GM12891 (cell line): ENCODE measurements at regions not wholly inside any gene's neighbourhood (a gene's known extent, or its start where the extent isn't known, plus 50 kb on each side); places are given as distances from the start of the nearest gene placed in this dataset.

Source experiments
- DNase-seq: peaks from one replicate; pipeline ENCODE4 v3.0.0; 2011; ENCODE audit warnings: low spot score; ENCODE audit not compliant: insufficient read length
- FAIRE-seq: peaks from 2 replicates; lab custom pipeline; 2011; peaks lifted over from hg19 to GRCh38; lab: Jason Lieb, UNC
- PAX5 ChIP-seq: IDR thresholded peaks from 2 replicates; pipeline ENCODE4 v1.6.1; 2011; ENCODE audit warnings: low read length, moderate library complexity, mild to moderate bottlenecking; ENCODE audit not compliant: insufficient read depth, severe bottlenecking
- POLR2A ChIP-seq: IDR thresholded peaks from 2 replicates; pipeline ENCODE4 v1.6.1; 2011; ENCODE audit warnings: low read depth, low read length, control low read depth
- POLR2AphosphoS5 ChIP-seq: IDR thresholded peaks from 2 replicates; pipeline ENCODE4 v1.6.1; 2011; ENCODE audit warnings: low read depth, low read length, control low read depth
- POU2F2 ChIP-seq: IDR thresholded peaks from 2 replicates; pipeline ENCODE4 v1.6.1; 2011; ENCODE audit warnings: low read depth, mild to moderate bottlenecking, control low read depth, low read length, moderate library complexity
- SPI1 ChIP-seq: IDR thresholded peaks from 2 replicates; pipeline ENCODE4 v1.6.1; 2011; ENCODE audit warnings: low read depth, low read length, control low read depth
- TAF1 ChIP-seq: IDR thresholded peaks from 2 replicates; pipeline ENCODE4 v1.6.1; 2011; ENCODE audit warnings: low read depth, low read length, control low read depth

DNA sequence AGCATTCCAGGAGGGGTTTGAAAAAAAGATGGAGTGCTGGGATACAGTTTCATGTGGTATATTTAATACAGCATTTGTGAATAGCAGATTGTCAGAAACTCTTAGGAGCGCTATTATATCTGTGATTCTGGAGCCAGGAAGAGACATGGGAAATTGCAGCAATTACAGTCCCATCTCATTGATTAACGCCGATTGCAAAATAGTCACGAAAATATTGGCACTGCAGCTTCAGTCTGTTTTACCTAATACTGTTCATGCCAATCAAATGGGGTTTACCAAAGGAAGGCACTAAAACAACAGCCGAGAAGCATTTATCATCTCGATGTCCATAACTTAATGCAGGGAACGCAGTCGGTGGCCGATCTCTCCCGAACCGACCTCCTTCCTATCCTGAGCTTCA is 295.8 kb downstream of the TEX29 start:
- DNase-seq (no peak), FAIRE-seq (no peak)
- TF ChIP-seq TAF1 (no peak), POLR2AphosphoS5 (no peak), POLR2A (no peak), PAX5 (no peak), SPI1 (no peak), POU2F2 (no peak)

- no peak for DNase-seq
- no peak for FAIRE-seq
- TF ChIP-seq POLR2AphosphoS5 = no peak
- no peak for TF ChIP-seq SPI1
- TF ChIP-seq TAF1 = no peak
- no peak for TF ChIP-seq POLR2A
- TF ChIP-seq POU2F2 = no peak
Observed at GRCh38 chr13:111620166-111620565, 299.7 kb downstream of the TEX29 start.

DNA sequence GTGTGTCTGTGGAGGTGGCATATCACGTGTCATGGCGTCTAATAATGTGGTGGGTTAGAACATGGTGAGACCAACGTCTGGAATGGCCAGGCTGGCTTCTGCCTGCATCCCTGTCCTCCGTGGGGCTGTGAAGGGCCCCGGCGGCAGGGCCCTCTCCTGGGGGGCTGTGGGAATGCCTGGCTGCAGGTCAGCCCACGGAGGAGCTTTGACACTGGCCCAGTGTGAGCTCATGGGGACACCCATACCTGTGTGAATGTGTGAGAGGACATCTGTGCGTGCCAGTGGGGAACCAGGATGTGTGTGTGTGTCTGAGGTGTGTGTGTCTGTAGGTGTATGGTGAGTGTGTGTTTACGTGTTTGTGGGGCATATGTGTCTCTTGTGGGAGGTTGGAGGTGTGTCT is 300.1 kb downstream of the TEX29 start:
- FAIRE-seq = no peak
- TF ChIP-seq POU2F2 (no peak), TAF1 (no peak), POLR2A (no peak), SPI1 (no peak), POLR2AphosphoS5 (no peak)
- no peak for DNase-seq

DNA sequence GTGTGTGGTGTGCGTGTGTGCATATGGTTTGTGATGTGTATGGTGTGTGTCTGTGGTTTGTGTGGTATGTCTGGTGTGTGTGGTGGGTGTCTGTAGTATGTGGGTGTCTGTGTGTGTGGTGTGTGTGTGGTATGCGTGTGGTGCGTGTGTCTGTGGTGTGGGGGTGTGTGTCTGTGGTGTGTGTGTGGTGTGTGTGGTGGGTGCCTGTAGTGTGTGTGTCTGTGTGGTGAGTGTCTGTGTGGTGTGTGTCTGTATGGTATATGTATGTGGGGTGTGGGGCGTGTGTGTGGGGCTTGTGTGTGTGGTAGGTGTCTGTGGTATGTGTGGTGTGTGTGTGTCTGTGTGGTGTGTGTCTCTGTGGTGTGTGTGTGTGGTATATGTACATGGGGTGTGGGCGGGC is 300.7 kb downstream of the TEX29 start:
- TF ChIP-seq PAX5 = no peak
- TF ChIP-seq POLR2A = no peak
- FAIRE-seq (peak; percentile 64), DNase-seq (no peak)

GRCh38 chr13:111622051-111622531 is 301.6 kb downstream of the TEX29 start:
- TF ChIP-seq POLR2A = no peak
- no peak for TF ChIP-seq SPI1
- TF ChIP-seq POU2F2 = no peak
- no peak for TF ChIP-seq TAF1
- TF ChIP-seq PAX5 = no peak
- TF ChIP-seq POLR2AphosphoS5 = no peak
- no peak for FAIRE-seq
- DNase-seq = no peak

GRCh38 chr13:111623208-111623607 is 302.8 kb downstream of the TEX29 start:
- no peak for FAIRE-seq

GRCh38 chr13:111623743-111624505 is 303.5 kb downstream of the TEX29 start:
- no peak for DNase-seq
- no peak for FAIRE-seq
- TF ChIP-seq POU2F2 (no peak), POLR2AphosphoS5 (no peak), TAF1 (no peak), POLR2A (no peak), PAX5 (no peak), SPI1 (no peak)

More at GRCh38 chr13:111623208-111623607, 302.8 kb downstream of the TEX29 start:
- DNase-seq = no peak
- TF ChIP-seq POLR2A = no peak
- TF ChIP-seq PAX5 = no peak
- no peak for TF ChIP-seq TAF1
- TF ChIP-seq SPI1 = no peak
- TF ChIP-seq POU2F2 = no peak
- no peak for TF ChIP-seq POLR2AphosphoS5

DNA sequence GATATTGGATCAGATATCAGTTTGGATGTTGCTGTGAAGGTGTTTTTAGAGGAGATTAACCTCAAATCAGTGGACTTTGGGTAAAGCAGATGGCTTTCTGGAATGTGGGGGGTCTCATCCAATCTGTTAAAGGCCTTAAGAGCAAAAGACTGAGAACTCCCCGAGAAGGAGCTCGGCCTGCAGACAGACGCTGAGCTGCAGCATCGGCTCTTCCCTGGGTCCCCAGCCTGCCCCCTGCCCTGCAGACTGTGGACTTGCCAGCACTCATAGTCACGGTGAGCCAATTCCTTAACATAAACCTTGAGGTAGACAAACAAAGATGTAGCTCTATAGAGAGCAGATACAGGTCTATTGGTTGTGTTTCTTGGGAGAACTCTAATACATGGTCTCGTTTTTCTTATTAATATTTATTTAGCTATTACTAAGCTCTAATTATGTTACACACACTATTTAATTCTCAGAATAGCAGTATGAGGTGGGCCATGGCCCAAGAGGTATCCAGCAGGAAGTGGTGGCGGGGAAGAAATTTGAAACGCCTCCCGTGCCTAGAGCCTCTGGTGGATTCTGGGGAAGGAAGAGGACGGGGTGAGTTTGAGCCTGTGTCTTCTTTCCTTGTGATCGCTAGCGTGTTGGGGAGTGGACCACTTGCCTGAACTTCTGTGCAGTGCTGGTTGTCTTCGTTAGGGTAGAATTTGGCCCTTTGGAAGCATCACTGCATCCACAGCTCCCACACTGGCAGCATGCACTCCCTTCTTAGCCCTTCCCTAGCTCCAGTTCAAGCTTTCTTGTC is 305.3 kb downstream of the TEX29 start:
- TF ChIP-seq POLR2AphosphoS5 = no peak
- TF ChIP-seq PAX5 = no peak
- no peak for TF ChIP-seq POU2F2
- TF ChIP-seq POLR2A = no peak
- no peak for TF ChIP-seq TAF1
- TF ChIP-seq SPI1 = no peak
- DNase-seq = no peak
- FAIRE-seq = no peak
